BJ (cell line): ENCODE measurements at regions not wholly inside any gene's neighbourhood (a gene's known extent, or its start where the extent isn't known, plus 50 kb on each side); places are given as distances from the start of the nearest gene placed in this dataset.

ENCODE experiments used
- CTCF ChIA-PET: fragments of 350-600 bp; formaldehyde crosslinking; extraction: SDS; loops from one replicate; lab custom pipeline; 2021; ENCODE audit warnings: antibody characterized with exemption, inconsistent platforms; lab: Yijun Ruan, JAX
- POLR2A ChIA-PET: fragments of 300-600 bp; sonication (Branson Sonifier 250); formaldehyde crosslinking; extraction: SDS; loops from one replicate; lab custom pipeline; 2021; ENCODE audit warnings: antibody characterized with exemption; lab: Charles Lee
- DNase-seq: peaks from one replicate; pipeline ENCODE4 v3.0.0-alpha.2; 2011; ENCODE audit warnings: low read depth
- H3K27me3 ChIP-seq: 2 replicates; pipeline ENCODE4 v1.6.0; 2011; ENCODE audit warnings: low read length; ENCODE audit not compliant: control insufficient read depth, insufficient read depth
- H3K36me3 ChIP-seq: 2 replicates; pipeline ENCODE4 v1.5.1; 2011; ENCODE audit warnings: low read length; ENCODE audit not compliant: control insufficient read depth, insufficient read depth
- H3K4me3 ChIP-seq: 2 replicates; pipeline ENCODE4 v1.5.1; 2011; ENCODE audit warnings: low read depth, mild to moderate bottlenecking, control low read depth, low read length
- TF ChIP-seq, protein P1 (sequence below): IDR thresholded peaks from 2 replicates; pipeline ENCODE4 v1.5.1; 2011; ENCODE audit warnings: low read depth, mild to moderate bottlenecking, control low read depth, inconsistent platforms, low read length, moderate library complexity; ENCODE audit not compliant: insufficient read depth

GRCh38 chr16:86185089-86185488 is 286.1 kb downstream of the IRF8 start:
- CTCF ChIA-PET: interaction anchor here (0.8 to 1.7 kb wide), 5 partner anchors 10 to 332 kb away, joined by 3 to 4 read pairs (median 3); no protein-coding TSS in a partner anchor

DNA sequence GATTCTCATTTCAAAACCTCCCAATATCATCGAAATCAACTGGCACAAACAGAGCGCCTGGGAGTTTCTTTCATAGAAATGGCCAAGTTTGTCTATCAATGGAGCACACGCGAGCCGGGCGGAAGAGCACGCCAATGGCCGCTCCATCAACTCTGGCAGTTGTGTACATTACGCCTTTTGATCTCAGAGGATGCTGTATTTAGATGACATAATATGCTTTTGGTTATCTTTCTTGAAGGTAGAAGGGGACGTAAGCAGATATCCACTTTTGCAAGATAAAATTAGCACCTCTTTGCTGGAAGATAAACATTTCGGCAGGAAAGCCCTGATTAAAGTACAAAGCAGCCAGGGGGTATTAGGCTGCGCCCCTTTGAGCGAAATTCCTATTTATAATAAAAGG is 287.4 kb downstream of the IRF8 start:
- H3K4me3 ChIP-seq: no peak overlapping the region
- ChIA-PET CTCF (interaction anchor here (1.7 kb wide), 1 partner anchor 9 kb away, joined by 4 read pairs; no protein-coding TSS in a partner anchor), POLR2A (no interaction called here)
- peaks cover 20% of the 10 kb centered on the region for H3K27me3 ChIP-seq
- no peaks in the 10 kb centered on the region for H3K36me3 ChIP-seq
- no peak for DNase-seq
- TF ChIP-seq, protein P1, sequence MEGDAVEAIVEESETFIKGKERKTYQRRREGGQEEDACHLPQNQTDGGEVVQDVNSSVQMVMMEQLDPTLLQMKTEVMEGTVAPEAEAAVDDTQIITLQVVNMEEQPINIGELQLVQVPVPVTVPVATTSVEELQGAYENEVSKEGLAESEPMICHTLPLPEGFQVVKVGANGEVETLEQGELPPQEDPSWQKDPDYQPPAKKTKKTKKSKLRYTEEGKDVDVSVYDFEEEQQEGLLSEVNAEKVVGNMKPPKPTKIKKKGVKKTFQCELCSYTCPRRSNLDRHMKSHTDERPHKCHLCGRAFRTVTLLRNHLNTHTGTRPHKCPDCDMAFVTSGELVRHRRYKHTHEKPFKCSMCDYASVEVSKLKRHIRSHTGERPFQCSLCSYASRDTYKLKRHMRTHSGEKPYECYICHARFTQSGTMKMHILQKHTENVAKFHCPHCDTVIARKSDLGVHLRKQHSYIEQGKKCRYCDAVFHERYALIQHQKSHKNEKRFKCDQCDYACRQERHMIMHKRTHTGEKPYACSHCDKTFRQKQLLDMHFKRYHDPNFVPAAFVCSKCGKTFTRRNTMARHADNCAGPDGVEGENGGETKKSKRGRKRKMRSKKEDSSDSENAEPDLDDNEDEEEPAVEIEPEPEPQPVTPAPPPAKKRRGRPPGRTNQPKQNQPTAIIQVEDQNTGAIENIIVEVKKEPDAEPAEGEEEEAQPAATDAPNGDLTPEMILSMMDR: no peak

More at GRCh38 chr16:86185089-86185488, 286.1 kb downstream of the IRF8 start:
- TF ChIP-seq, protein P1: no peak
- Histone ChIP-seq H3K36me3 (no peaks in the 10 kb centered on the region), H3K27me3 (peaks cover 18% of the 10 kb centered on the region), H3K4me3 (no peak overlapping the region)
- POLR2A ChIA-PET: no interaction called here
- DNase-seq: no peak

GRCh38 chr16:86189934-86190333 is 291.0 kb downstream of the IRF8 start:
- Histone ChIP-seq H3K4me3 (no peak overlapping the region), H3K36me3 (no peaks in the 10 kb centered on the region), H3K27me3 (peaks cover 35% of the 10 kb centered on the region)
- TF ChIP-seq, protein P1: no peak
- no peak for DNase-seq
- ChIA-PET CTCF (no interaction called here), POLR2A (no interaction called here)

- TF ChIP-seq, protein P1: no peak
- CTCF ChIA-PET: interaction anchor here (1.3 to 1.7 kb wide), 2 partner anchors 22 to 328 kb away, joined by 4 read pairs; no protein-coding TSS in a partner anchor
- POLR2A ChIA-PET: no interaction called here
Observed at GRCh38 chr16:86191663-86192062, 292.7 kb downstream of the IRF8 start.

GRCh38 chr16:86193528-86194193 is 294.7 kb downstream of the IRF8 start:
- H3K27me3 ChIP-seq: peaks cover 47% of the 10 kb centered on the region
- ChIA-PET CTCF (no interaction called here), POLR2A (no interaction called here)
- no peak for DNase-seq
- H3K4me3 ChIP-seq: no peak overlapping the region
- H3K36me3 ChIP-seq: no peaks in the 10 kb centered on the region
- TF ChIP-seq, protein P1: no peak

More at GRCh38 chr16:86191663-86192062, 292.7 kb downstream of the IRF8 start:
- no peak for DNase-seq
- Histone ChIP-seq H3K4me3 (no peak overlapping the region), H3K36me3 (no peaks in the 10 kb centered on the region), H3K27me3 (peaks cover 37% of the 10 kb centered on the region)
